Stomach smooth muscle (tissue), 2 donors: ENCODE measurements at regions not wholly inside any gene's neighbourhood (a gene's known extent, or its start where the extent isn't known, plus 50 kb on each side); places are given as distances from the start of the nearest gene placed in this dataset.

Source experiments
- H3K27ac ChIP-seq: one replicate; pipeline ENCODE4 v1.7.0; 2013; ENCODE audit warnings: mild to moderate bottlenecking, low read length, inconsistent platforms
- H3K27me3 ChIP-seq, 2 donors: one replicate each; pipeline ENCODE4 v1.7.0; 2013; ENCODE audit warnings: low read length in 2 of 2; ENCODE audit not compliant: insufficient read depth in 2 of 2, control insufficient read depth in 1 of 2
- H3K36me3 ChIP-seq, 2 donors: one replicate each; pipeline ENCODE4 v1.7.0; 2013; ENCODE audit warnings: low read length in 2 of 2; ENCODE audit not compliant: control insufficient read depth in 2 of 2, insufficient read depth in 2 of 2
- H3K4me1 ChIP-seq: one replicate; pipeline ENCODE4 v1.7.0; 2013; ENCODE audit warnings: low read length; ENCODE audit not compliant: control insufficient read depth, insufficient read depth
- H3K4me3 ChIP-seq, 2 donors: one replicate each; pipeline ENCODE4 v1.7.0; 2013; ENCODE audit warnings: low read length in 2 of 2
- H3K9ac ChIP-seq, 2 donors: one replicate each; pipeline ENCODE4 v1.7.0; 2013; ENCODE audit warnings: low read length in 2 of 2, mild to moderate bottlenecking in 1 of 2
- H3K9me3 ChIP-seq, 2 donors: one replicate each; pipeline ENCODE4 v1.7.0; 2013; ENCODE audit warnings: low read length in 2 of 2; ENCODE audit not compliant: control insufficient read depth in 2 of 2
- donor health status: healthy.
- donor health status: Pancreatic carcinoma.

- Histone ChIP-seq H3K27ac (no peak overlapping the region), H3K9me3 (no peaks in the 10 kb centered on the region), H3K27me3 (peaks cover 0 to 3% of the 10 kb centered on the region in 2 donors), H3K4me3 (no peak overlapping the region), H3K36me3 (no peaks in the 10 kb centered on the region), H3K9ac (no peak overlapping the region), H3K4me1 (no peaks in the 10 kb centered on the region)
These were observed 460.8 kb upstream of the HS6ST1 start for GRCh38 chr2:128779301-128780095.

GRCh38 chr2:128780434-128781080, 461.9 kb upstream of the HS6ST1 start:
- no peak overlapping the region for H3K27ac ChIP-seq
- H3K9me3 ChIP-seq = no peaks in the 10 kb centered on the region
- H3K27me3 ChIP-seq = peaks cover 0 to 3% of the 10 kb centered on the region in 2 donors
- no peaks in the 10 kb centered on the region for H3K4me1 ChIP-seq
- H3K4me3 ChIP-seq = no peak overlapping the region
- H3K9ac ChIP-seq = no peak overlapping the region
- H3K36me3 ChIP-seq = no peaks in the 10 kb centered on the region

GRCh38 chr2:128781166-128781565, 462.5 kb upstream of the HS6ST1 start:
- no peak overlapping the region for H3K27ac ChIP-seq
- H3K36me3 ChIP-seq = no peaks in the 10 kb centered on the region
- peaks cover 0 to 3% of the 10 kb centered on the region in 2 donors for H3K27me3 ChIP-seq
- H3K9me3 ChIP-seq = no peaks in the 10 kb centered on the region
- no peak overlapping the region for H3K9ac ChIP-seq
- H3K4me1 ChIP-seq = no peaks in the 10 kb centered on the region
- no peak overlapping the region for H3K4me3 ChIP-seq

- Histone ChIP-seq H3K4me3 (no peak overlapping the region), H3K27ac (no peak overlapping the region), H3K9me3 (no peaks in the 10 kb centered on the region)
These were observed 463.1 kb upstream of the HS6ST1 start for GRCh38 chr2:128781585-128782385.

GRCh38 chr2:128782411-128783192, 463.9 kb upstream of the HS6ST1 start:
- H3K27ac ChIP-seq = no peak overlapping the region
- H3K4me3 ChIP-seq = no peak overlapping the region
- no peaks in the 10 kb centered on the region for H3K36me3 ChIP-seq
- no peak overlapping the region for H3K9ac ChIP-seq
- peaks cover 0 to 5% of the 10 kb centered on the region in 2 donors for H3K27me3 ChIP-seq
- H3K4me1 ChIP-seq = no peaks in the 10 kb centered on the region
- H3K9me3 ChIP-seq = no peaks in the 10 kb centered on the region

More at GRCh38 chr2:128781585-128782385, 463.1 kb upstream of the HS6ST1 start:
- peaks cover 0 to 3% of the 10 kb centered on the region in 2 donors for H3K27me3 ChIP-seq
- H3K9ac ChIP-seq = no peak overlapping the region
- H3K4me1 ChIP-seq = no peaks in the 10 kb centered on the region
- no peaks in the 10 kb centered on the region for H3K36me3 ChIP-seq

GRCh38 chr2:128783193-128783671, 464.6 kb upstream of the HS6ST1 start:
- H3K4me1 ChIP-seq = no peaks in the 10 kb centered on the region
- H3K9me3 ChIP-seq = no peaks in the 10 kb centered on the region
- H3K36me3 ChIP-seq = no peaks in the 10 kb centered on the region
- no peak overlapping the region for H3K4me3 ChIP-seq
- H3K27me3 ChIP-seq = peaks cover 0 to 5% of the 10 kb centered on the region in 2 donors
- no peak overlapping the region for H3K27ac ChIP-seq
- H3K9ac ChIP-seq = no peak overlapping the region

- Histone ChIP-seq H3K9me3 (no peaks in the 10 kb centered on the region), H3K27me3 (peaks cover 0 to 5% of the 10 kb centered on the region in 2 donors), H3K4me1 (no peaks in the 10 kb centered on the region), H3K4me3 (no peak overlapping the region), H3K27ac (no peak overlapping the region), H3K36me3 (no peaks in the 10 kb centered on the region), H3K9ac (no peak overlapping the region)
These were observed 465.2 kb upstream of the HS6ST1 start for GRCh38 chr2:128783896-128784295.

GRCh38 chr2:128784626-128785306, 466.1 kb upstream of the HS6ST1 start:
- no peak overlapping the region for H3K9ac ChIP-seq
- no peak overlapping the region for H3K4me3 ChIP-seq
- H3K27me3 ChIP-seq = peaks cover 0 to 5% of the 10 kb centered on the region in 2 donors
- no peak overlapping the region for H3K27ac ChIP-seq
- no peaks in the 10 kb centered on the region for H3K9me3 ChIP-seq
- no peaks in the 10 kb centered on the region for H3K36me3 ChIP-seq
- H3K4me1 ChIP-seq = no peaks in the 10 kb centered on the region

GRCh38 chr2:128786316-128786715, 467.6 kb upstream of the HS6ST1 start:
- H3K4me3 ChIP-seq = no peak overlapping the region
- peaks cover 0 to 2% of the 10 kb centered on the region in 2 donors for H3K27me3 ChIP-seq
- H3K36me3 ChIP-seq = no peaks in the 10 kb centered on the region
- H3K4me1 ChIP-seq = no peaks in the 10 kb centered on the region
- H3K9ac ChIP-seq = no peak overlapping the region
- H3K27ac ChIP-seq = no peak overlapping the region
- H3K9me3 ChIP-seq = no peaks in the 10 kb centered on the region
